CD14-positive monocyte (primary cell): ENCODE measurements at regions not wholly inside any gene's neighbourhood (a gene's known extent, or its start where the extent isn't known, plus 50 kb on each side); places are given as distances from the start of the nearest gene placed in this dataset.

Experiments used
- DNase-seq, 3 donors: peaks; one replicate each; pipeline ENCODE4 v3.0.0-alpha.2; 2011 to 2022
- H2AFZ ChIP-seq: 2 replicates; pipeline ENCODE4 v1.6.0; 2012; ENCODE audit warnings: mild to moderate bottlenecking, low read depth, low read length, inconsistent platforms; ENCODE audit not compliant: insufficient read depth, poor library complexity, severe bottlenecking
- H3K27ac ChIP-seq, 2 donors: 1 replicate in 1 of 2; 2 replicates in 1 of 2; pipeline ENCODE4 v1.5.1; 2012 to 2013; ENCODE audit warnings: low read length in 2 of 2, control low read depth in 1 of 2, inconsistent platforms in 1 of 2, low read depth in 1 of 2, mild to moderate bottlenecking in 1 of 2
- H3K27me3 ChIP-seq, 2 donors: one replicate each; pipeline versions ENCODE4 v1.6.0 to v1.6.1; 2011 to 2013; ENCODE audit warnings: low read length in 2 of 2; ENCODE audit not compliant: control insufficient read depth in 2 of 2, insufficient read depth in 2 of 2
- H3K36me3 ChIP-seq, 2 donors: replicated peaks in 1 of 2; 1 replicate in 1 of 2; 2 replicates in 1 of 2; pipeline versions ENCODE4 v1.5.1 to v1.6.1; 2012 to 2013; ENCODE audit warnings: low read length in 2 of 2, control low read depth in 1 of 2, inconsistent platforms in 1 of 2, mild to moderate bottlenecking in 1 of 2; ENCODE audit not compliant: insufficient read depth in 2 of 2, control insufficient read depth in 1 of 2
- H3K4me1 ChIP-seq, 2 donors: 1 replicate in 1 of 2; 2 replicates in 1 of 2; pipeline versions ENCODE4 v1.5.1 to v1.6.1; 2012 to 2013; ENCODE audit warnings: low read length in 2 of 2, control low read depth in 1 of 2, inconsistent platforms in 1 of 2, mild to moderate bottlenecking in 1 of 2, moderate library complexity in 1 of 2; ENCODE audit not compliant: insufficient read depth in 2 of 2, control insufficient read depth in 1 of 2
- H3K4me2 ChIP-seq: replicated peaks from 2 replicates; pipeline ENCODE3; 2012; ENCODE audit warnings: low read length, moderate library complexity, mild to moderate bottlenecking; ENCODE audit not compliant: poor library complexity, severe bottlenecking; ENCODE audit errors: extremely low read depth
- H3K4me3 ChIP-seq, 3 experiments: fragments of 200-600 bp in 1 of 3; sonication (generic) in 1 of 3; replicated peaks in 1 of 3; 1 replicate in 2 of 3; 2 replicates in 1 of 3; pipeline ENCODE4 v1.5.1; 2011 to 2013; ENCODE audit warnings: low read length in 3 of 3, mild to moderate bottlenecking in 3 of 3, control low read depth in 2 of 3, low read depth in 2 of 3, inconsistent platforms in 1 of 3, moderate library complexity in 1 of 3
- H3K79me2 ChIP-seq: 2 replicates; pipeline ENCODE4 v1.6.0; 2012; ENCODE audit warnings: mild to moderate bottlenecking, control low read depth, inconsistent platforms, low read length, moderate library complexity; ENCODE audit not compliant: insufficient read depth
- H3K9ac ChIP-seq: 2 replicates; pipeline ENCODE4 v1.6.0; 2017; ENCODE audit warnings: low read length, mild to moderate bottlenecking; ENCODE audit not compliant: insufficient read depth, poor library complexity, severe bottlenecking
- H3K9me3 ChIP-seq, 2 donors: replicated peaks in 1 of 2; 1 replicate in 1 of 2; 2 replicates in 1 of 2; pipeline versions ENCODE4 v1.5.1 to v1.6.1; 2012 to 2013; ENCODE audit warnings: low read length in 2 of 2, control low read depth in 1 of 2; ENCODE audit not compliant: control insufficient read depth in 1 of 2, insufficient read depth in 1 of 2
- H4K20me1 ChIP-seq: 2 replicates; pipeline ENCODE4 v1.6.0; 2012; ENCODE audit warnings: mild to moderate bottlenecking, low read length, control low read depth, moderate library complexity; ENCODE audit not compliant: insufficient read depth
- H3K27ac Mint-ChIP-seq, 7 donors: one replicate each; pipeline ENCODE4 v1.8.0; 2020; ENCODE audit warnings: mild to moderate bottlenecking in 7 of 7, mixed read lengths in 7 of 7, moderate library complexity in 6 of 7, inconsistent platforms in 2 of 7
- H3K27me3 Mint-ChIP-seq, 3 donors: one replicate each; pipeline ENCODE4 v1.8.0; 2021 to 2022; ENCODE audit warnings: low read depth in 3 of 3, mild to moderate bottlenecking in 3 of 3, mixed read lengths in 3 of 3, moderate library complexity in 3 of 3, inconsistent platforms in 1 of 3
- H3K36me3 Mint-ChIP-seq, 2 donors: one replicate each; pipeline ENCODE4 v1.8.0; 2020; ENCODE audit warnings: mixed read lengths in 2 of 2, inconsistent platforms in 1 of 2, mild to moderate bottlenecking in 1 of 2
- H3K4me1 Mint-ChIP-seq: one replicate; pipeline ENCODE4 v1.8.0; 2020; ENCODE audit warnings: mild to moderate bottlenecking, mixed read lengths
- H3K4me3 Mint-ChIP-seq, 2 donors: one replicate each; pipeline ENCODE4 v1.8.0; 2020; ENCODE audit warnings: mild to moderate bottlenecking in 2 of 2, mixed read lengths in 2 of 2, moderate library complexity in 1 of 2
- H3K9me3 Mint-ChIP-seq, 7 donors: one replicate each; pipeline ENCODE4 v1.8.0; 2020 to 2022; ENCODE audit warnings: mixed read lengths in 7 of 7, mild to moderate bottlenecking in 6 of 7, moderate library complexity in 6 of 7, inconsistent platforms in 2 of 7
- WGBS: methylation state at CpG from one replicate; pipeline ENCODE4 v1.1.5; 2013; ENCODE audit warnings: missing lambda C conversion rate; ENCODE audit not compliant: insufficient coverage; 5-methylcytosine and 5-hydroxymethylcytosine counted together
- intact Hi-C, 2 donors: fragments of 100-400 bp; cut with micrococcal nuclease; formaldehyde crosslinking; loops; one replicate each; pipeline versions ENCODE4 v1.15.0 to v1.15.1; 2023
- TF ChIP-seq, protein P1 (sequence below): fragments of 200-600 bp; IDR thresholded peaks from one replicate; pipeline ENCODE4 v1.8.0; 2022; ENCODE audit warnings: antibody characterized with exemption, mild to moderate bottlenecking

DNA sequence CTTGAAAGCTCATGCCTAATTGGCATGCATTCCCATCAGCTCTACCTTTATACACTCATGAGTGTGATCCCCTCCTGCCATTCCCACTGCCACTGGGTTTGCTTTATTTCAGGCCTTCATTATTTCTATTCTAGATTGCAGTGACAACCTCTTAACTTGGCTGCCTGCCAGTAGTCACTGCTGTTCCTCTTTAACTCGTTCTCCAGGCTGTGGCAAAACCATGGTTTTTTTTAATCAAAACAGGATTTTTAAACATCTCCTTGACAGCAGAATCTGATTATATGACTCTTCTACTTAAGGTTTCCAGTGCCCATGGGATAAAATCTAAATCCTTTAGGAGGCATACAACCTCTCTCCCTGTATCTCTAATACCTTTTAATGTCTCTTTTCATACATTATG is 223.7 kb upstream of the PCDH15 start:
- no peak overlapping the region for H3K27ac ChIP-seq
- no peaks in the 10 kb centered on the region for H3K4me1 ChIP-seq
- no peak overlapping the region for H3K4me2 ChIP-seq
- H3K36me3 Mint-ChIP-seq: no peaks in the 10 kb centered on the region
- no peak for DNase-seq
- H3K79me2 ChIP-seq: no peaks in the 10 kb centered on the region
- TF ChIP-seq, protein P1, sequence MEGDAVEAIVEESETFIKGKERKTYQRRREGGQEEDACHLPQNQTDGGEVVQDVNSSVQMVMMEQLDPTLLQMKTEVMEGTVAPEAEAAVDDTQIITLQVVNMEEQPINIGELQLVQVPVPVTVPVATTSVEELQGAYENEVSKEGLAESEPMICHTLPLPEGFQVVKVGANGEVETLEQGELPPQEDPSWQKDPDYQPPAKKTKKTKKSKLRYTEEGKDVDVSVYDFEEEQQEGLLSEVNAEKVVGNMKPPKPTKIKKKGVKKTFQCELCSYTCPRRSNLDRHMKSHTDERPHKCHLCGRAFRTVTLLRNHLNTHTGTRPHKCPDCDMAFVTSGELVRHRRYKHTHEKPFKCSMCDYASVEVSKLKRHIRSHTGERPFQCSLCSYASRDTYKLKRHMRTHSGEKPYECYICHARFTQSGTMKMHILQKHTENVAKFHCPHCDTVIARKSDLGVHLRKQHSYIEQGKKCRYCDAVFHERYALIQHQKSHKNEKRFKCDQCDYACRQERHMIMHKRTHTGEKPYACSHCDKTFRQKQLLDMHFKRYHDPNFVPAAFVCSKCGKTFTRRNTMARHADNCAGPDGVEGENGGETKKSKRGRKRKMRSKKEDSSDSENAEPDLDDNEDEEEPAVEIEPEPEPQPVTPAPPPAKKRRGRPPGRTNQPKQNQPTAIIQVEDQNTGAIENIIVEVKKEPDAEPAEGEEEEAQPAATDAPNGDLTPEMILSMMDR: no peak
- no peak overlapping the region for H3K9ac ChIP-seq
- no peak overlapping the region for H3K4me3 ChIP-seq
- no CpG with 5 or more reads among the region's 1 CpG for WGBS
- intact Hi-C loops: no loop called here
- H3K9me3 ChIP-seq: no peaks in the 10 kb centered on the region
- H4K20me1 ChIP-seq: no peaks in the 10 kb centered on the region
- no peaks in the 10 kb centered on the region for H3K27me3 Mint-ChIP-seq
- H3K36me3 ChIP-seq: no peaks in the 10 kb centered on the region
- no peak overlapping the region for H3K4me3 Mint-ChIP-seq
- H3K27ac Mint-ChIP-seq: no peak overlapping the region
- no peaks in the 10 kb centered on the region for H3K27me3 ChIP-seq
- H3K4me1 Mint-ChIP-seq: no peaks in the 10 kb centered on the region
- peaks cover 0 to 1% (median 0%) of the 10 kb centered on the region in 7 donors for H3K9me3 Mint-ChIP-seq
- H2AFZ ChIP-seq: no peak overlapping the region

DNA sequence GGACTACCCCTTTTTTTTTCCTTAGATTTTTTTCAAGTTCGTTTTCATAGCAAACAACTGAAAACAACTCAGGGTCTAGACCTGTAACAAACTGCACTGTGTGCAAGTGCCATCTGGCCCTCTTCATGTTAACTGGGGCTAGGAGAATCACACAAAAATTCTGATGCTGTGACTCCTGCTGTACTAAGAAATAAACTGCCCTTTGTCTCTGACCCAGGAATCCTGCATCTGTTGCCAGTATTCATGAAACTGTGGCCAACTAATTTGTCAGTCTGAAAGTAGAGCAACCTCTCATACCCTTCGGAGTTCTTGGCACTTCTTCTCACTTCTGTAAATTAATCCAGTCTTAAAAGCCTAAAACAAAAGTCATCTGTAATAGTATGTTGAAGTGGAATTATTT is 218.4 kb upstream of the PCDH15 start:
- H3K9ac ChIP-seq: no peak overlapping the region
- no peak overlapping the region for H3K4me2 ChIP-seq
- Mint-ChIP-seq H3K4me3 (no peak overlapping the region), H3K36me3 (no peaks in the 10 kb centered on the region), H3K9me3 (no peaks in the 10 kb centered on the region), H3K27ac (no peak overlapping the region), H3K4me1 (no peaks in the 10 kb centered on the region), H3K27me3 (no peaks in the 10 kb centered on the region)
- no peak overlapping the region for H3K27ac ChIP-seq
- no peaks in the 10 kb centered on the region for H3K79me2 ChIP-seq
- no peaks in the 10 kb centered on the region for H3K4me1 ChIP-seq
- H2AFZ ChIP-seq: no peak overlapping the region
- H3K4me3 ChIP-seq: no peak overlapping the region
- intact Hi-C loops: no loop called here
- no peak for DNase-seq
- no peaks in the 10 kb centered on the region for H3K9me3 ChIP-seq
- H4K20me1 ChIP-seq: no peaks in the 10 kb centered on the region
- no peaks in the 10 kb centered on the region for H3K36me3 ChIP-seq
- TF ChIP-seq, protein P1: no peak
- no peaks in the 10 kb centered on the region for H3K27me3 ChIP-seq
- no CpG with 5 or more reads among the region's 2 CpGs for WGBS
